ENCODE measurements at regions not wholly inside any gene's neighbourhood (a gene's known extent, or its start where the extent isn't known, plus 50 kb on each side); places are given as distances from the start of the nearest gene placed in this dataset.

DNA sequence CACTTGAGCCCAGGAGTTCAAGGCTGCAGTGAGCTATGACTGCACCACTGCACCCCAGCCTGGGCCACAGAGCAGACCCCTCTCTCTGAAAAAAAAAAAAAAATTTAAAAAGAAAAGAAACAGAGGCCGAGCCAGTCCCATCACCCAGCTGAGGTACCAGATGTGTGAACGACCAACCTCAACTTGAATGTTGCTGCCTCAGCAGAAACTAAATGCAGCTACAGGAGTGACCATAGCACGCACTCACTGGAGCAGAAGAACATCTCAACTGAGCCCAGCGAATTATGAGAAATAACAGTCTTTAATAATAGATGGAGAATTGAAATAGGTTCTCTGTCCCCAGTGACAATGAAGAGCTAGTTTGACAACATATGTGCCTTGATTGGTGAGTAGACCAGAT lies 53.1 kb upstream of the ST8SIA6 start:
- TF ChIP-seq MXI1 (IDR thresholded peaks at IDR 0.05; ENCODE audit: low read depth, low read length) = no peak
- no peak for TF ChIP-seq JUND (IDR thresholded peaks at IDR 0.05)
- TF ChIP-seq, protein P1, sequence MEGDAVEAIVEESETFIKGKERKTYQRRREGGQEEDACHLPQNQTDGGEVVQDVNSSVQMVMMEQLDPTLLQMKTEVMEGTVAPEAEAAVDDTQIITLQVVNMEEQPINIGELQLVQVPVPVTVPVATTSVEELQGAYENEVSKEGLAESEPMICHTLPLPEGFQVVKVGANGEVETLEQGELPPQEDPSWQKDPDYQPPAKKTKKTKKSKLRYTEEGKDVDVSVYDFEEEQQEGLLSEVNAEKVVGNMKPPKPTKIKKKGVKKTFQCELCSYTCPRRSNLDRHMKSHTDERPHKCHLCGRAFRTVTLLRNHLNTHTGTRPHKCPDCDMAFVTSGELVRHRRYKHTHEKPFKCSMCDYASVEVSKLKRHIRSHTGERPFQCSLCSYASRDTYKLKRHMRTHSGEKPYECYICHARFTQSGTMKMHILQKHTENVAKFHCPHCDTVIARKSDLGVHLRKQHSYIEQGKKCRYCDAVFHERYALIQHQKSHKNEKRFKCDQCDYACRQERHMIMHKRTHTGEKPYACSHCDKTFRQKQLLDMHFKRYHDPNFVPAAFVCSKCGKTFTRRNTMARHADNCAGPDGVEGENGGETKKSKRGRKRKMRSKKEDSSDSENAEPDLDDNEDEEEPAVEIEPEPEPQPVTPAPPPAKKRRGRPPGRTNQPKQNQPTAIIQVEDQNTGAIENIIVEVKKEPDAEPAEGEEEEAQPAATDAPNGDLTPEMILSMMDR (IDR thresholded peaks at IDR 0.05) = no peak

All from SK-N-SH (cell line).